SJSA1 (cell line): ENCODE measurements at regions not wholly inside any gene's neighbourhood (a gene's known extent, or its start where the extent isn't known, plus 50 kb on each side); places are given as distances from the start of the nearest gene placed in this dataset.

Source experiments
- DNase-seq, 2 experiments: peaks; one replicate each; pipeline ENCODE4 v3.0.0-alpha.2; 2015 to 2020; ENCODE audit warnings: low spot score in 2 of 2, low read depth in 1 of 2
- H3K27ac ChIP-seq: fragments of 250-450 bp; sonication (Bioruptor Pico); 2 replicates; pipeline ENCODE4 v1.5.1; 2020; ENCODE audit warnings: mild to moderate bottlenecking, moderate library complexity
- H3K27me3 ChIP-seq: fragments of 250-450 bp; sonication (Bioruptor Pico); replicated peaks from 2 replicates; pipeline ENCODE4 v1.5.1; 2020; ENCODE audit warnings: mild to moderate bottlenecking, moderate library complexity
- H3K36me3 ChIP-seq: fragments of 250-450 bp; sonication (Bioruptor Pico); 2 replicates; pipeline ENCODE4 v1.5.1; 2020; ENCODE audit warnings: mild to moderate bottlenecking
- H3K4me1 ChIP-seq: fragments of 250-450 bp; sonication (Bioruptor Pico); replicated peaks from 2 replicates; pipeline ENCODE4 v1.6.1; 2021; ENCODE audit warnings: mild to moderate bottlenecking
- H3K4me3 ChIP-seq: fragments of 250-450 bp; sonication (Bioruptor Pico); 2 replicates; pipeline ENCODE4 v1.5.1; 2020; ENCODE audit warnings: mild to moderate bottlenecking
- H3K9me3 ChIP-seq: fragments of 250-450 bp; sonication (Bioruptor Pico); replicated peaks from 2 replicates; pipeline ENCODE4 v1.5.1; 2020; ENCODE audit warnings: mild to moderate bottlenecking

DNA sequence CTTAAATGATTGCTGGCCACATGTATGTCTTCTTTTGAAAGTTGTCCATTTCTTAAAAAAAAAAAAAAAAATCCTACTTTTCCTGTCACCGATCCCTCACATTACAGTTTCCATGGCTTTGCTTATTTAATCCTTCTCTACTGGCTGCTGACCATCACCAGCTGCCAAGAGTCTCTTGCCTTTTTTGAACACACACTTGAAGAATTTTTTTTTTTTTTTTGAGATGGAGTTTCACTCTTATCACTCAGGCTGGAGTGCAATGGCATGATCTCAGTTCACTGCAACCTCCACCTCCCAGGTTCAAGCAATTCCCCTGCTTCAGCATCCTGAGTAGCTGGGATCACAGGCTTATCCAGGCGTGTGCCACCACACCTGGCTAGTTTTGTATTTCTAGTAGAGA lies 134.0 kb downstream of the ANXA5 start:
- DNase-seq = no peak
- Histone ChIP-seq H3K4me1 (peaks cover 6% of the 10 kb centered on the region), H3K9me3 (no peaks in the 10 kb centered on the region), H3K27me3 (0 out of 2 replicates have a peak, but pooled peaks cover 3% of the 10 kb centered on the region), H3K27ac (no peak overlapping the region), H3K4me3 (no peak overlapping the region), H3K36me3 (no peaks in the 10 kb centered on the region)

DNA sequence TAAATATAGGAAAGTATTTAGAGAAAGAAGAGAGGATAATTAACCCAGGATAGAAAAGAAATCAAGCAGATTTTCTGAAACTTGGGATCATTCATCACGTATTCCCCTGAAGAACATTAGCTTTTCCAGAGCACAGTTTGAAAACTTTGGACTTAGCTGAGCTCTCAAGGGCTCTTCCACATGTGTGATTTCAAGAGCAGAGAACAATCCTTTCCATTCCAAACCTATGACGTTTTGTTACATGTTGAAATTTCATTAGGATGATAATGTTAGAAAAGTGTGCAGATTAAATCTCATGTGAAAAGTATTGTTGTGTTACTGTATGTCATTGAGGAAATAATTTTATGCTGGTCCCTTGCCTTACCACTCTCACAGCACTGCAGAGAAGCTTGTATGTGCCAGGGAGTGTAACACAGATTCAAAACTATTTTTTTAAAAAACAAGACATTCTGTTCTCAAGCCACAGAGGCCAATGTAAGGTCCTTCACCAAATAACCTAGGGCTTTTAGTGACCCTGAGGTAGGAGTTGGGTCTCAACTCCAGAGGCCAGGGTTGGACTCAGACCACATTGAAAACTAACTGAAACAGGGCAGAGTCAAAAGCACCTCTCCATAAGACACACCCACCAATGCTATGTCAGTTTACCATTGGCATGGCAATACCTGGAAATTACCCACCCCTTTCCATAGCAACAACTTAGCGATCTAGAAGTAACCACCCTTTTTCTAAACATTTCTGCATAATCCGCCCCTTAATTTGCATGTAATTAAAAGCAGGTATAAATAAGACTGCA lies 141.3 kb downstream of the ANXA5 start:
- no peak overlapping the region for H3K4me3 ChIP-seq
- H3K9me3 ChIP-seq = no peaks in the 10 kb centered on the region
- no peaks in the 10 kb centered on the region for H3K36me3 ChIP-seq
- DNase-seq = no peak
- H3K4me1 ChIP-seq = no peaks in the 10 kb centered on the region
- H3K27ac ChIP-seq = no peak overlapping the region
- 0 out of 2 replicates have a peak, but pooled peaks cover 3% of the 10 kb centered on the region for H3K27me3 ChIP-seq

DNA sequence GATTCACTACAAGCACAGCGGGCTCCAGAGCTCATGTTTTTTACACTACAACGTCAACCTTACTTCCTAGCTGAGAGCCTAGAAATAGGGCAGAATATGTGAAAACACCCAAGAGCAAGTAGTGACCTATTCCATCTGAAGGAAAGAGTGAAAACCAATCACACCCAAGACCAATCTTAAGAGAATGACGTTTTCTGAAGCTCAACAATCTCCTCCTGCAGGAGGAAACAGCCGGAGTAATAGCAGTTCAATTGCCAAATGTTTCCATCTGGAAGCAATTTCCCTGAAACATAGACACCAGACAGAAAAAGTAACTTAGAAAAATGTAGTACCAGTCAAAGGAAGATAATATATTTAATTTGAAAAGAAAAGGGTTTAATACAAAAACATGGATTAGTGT lies 142.4 kb downstream of the ANXA5 start:
- no peak overlapping the region for H3K27ac ChIP-seq
- DNase-seq = no peak
- H3K27me3 ChIP-seq = 0 out of 2 replicates have a peak, but pooled peaks cover 3% of the 10 kb centered on the region
- no peaks in the 10 kb centered on the region for H3K9me3 ChIP-seq
- no peaks in the 10 kb centered on the region for H3K36me3 ChIP-seq
- no peaks in the 10 kb centered on the region for H3K4me1 ChIP-seq
- no peak overlapping the region for H3K4me3 ChIP-seq

DNA sequence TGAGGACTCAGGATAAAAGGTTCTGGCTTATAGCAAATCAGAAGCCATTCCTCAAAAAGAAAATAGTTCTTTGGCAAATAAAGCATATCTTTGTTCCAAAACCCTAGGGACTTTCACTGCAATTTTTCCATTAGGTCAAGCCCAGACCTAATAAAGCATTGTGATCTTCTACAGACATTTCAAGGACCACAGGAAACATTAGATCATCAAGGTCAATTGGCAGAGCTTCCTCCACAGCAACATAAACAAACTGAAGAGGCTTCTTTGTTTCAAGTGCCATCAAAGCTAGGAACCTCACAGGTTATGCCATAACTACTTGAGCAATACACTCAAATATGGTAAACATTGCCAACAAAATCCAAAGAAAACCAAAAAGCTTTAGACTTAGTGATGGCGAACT lies 144.9 kb downstream of the ANXA5 start:
- DNase-seq = no peak
- H3K27ac ChIP-seq = no peak overlapping the region
- no peak overlapping the region for H3K4me3 ChIP-seq
- no peaks in the 10 kb centered on the region for H3K9me3 ChIP-seq
- 0 out of 2 replicates have a peak, but pooled peaks cover 3% of the 10 kb centered on the region for H3K27me3 ChIP-seq
- H3K4me1 ChIP-seq = no peaks in the 10 kb centered on the region
- H3K36me3 ChIP-seq = no peaks in the 10 kb centered on the region

DNA sequence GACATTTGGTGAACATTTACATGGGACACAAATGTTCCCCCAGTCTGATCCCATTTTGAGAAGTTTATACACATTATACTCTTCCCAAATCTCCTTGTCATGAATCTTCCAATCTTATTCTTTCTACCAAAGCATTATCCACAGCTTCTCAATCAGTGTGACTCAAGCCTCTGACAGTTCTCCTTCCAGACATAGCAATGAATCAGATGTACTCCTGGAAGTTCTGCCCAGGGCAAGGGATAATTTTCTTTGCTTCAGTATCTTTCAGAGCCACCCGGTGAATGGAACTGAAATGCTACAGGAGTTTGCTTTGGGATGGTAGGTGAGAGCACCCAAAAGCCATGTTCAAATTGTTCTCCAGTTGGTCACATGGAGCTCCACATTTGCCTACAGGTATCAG lies 145.5 kb downstream of the ANXA5 start:
- no peak overlapping the region for H3K4me3 ChIP-seq
- H3K27me3 ChIP-seq = 0 out of 2 replicates have a peak, but pooled peaks cover 3% of the 10 kb centered on the region
- H3K9me3 ChIP-seq = no peaks in the 10 kb centered on the region
- no peaks in the 10 kb centered on the region for H3K36me3 ChIP-seq
- DNase-seq = no peak
- no peak overlapping the region for H3K27ac ChIP-seq
- H3K4me1 ChIP-seq = no peaks in the 10 kb centered on the region

DNA sequence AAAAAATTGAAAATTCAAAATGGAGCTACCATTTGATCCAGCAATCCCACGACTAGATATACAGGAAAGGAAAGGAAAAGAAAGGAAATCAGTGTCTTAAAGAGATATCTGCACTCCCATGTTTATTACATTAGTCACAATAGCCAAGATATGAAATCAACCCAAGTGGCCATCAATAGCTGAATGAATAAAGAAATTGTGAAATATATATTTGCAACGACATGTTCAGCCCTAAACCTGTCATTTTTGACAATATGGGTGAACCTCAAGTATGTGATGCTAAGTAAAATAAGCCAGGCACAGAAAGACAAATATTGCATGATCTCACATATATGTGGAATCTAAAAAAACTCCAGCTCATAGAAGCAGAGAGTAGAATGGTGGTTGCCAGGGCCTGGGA lies 155.1 kb downstream of the ANXA5 start:
- DNase-seq = no peak
- H3K27me3 ChIP-seq = no peaks in the 10 kb centered on the region

DNA sequence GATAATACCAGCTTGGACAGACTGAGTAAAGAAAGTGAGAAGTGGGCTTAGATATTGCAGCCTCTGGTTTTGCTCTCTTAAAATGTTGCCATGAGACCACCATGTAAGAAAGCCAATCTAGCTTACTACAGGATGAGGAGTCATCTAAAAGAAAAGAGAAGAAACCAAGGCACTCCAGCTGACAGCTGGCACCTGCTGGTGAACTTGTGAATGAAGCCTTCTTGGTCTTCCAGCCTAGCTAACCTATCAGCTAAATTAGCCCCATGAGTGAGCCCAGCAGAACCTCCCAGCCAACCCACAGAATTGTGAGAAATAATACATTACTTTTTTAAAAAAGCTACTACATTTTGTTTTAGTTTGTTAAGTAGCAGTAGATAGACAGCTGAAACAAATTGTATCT lies 154.5 kb upstream of the QRFPR start:
- H3K4me3 ChIP-seq = no peak overlapping the region
- H3K27ac ChIP-seq = no peak overlapping the region
- DNase-seq = no peak

More for the DNA sequence above, 155.1 kb downstream of the ANXA5 start:
- H3K4me3 ChIP-seq = no peak overlapping the region
- no peaks in the 10 kb centered on the region for H3K9me3 ChIP-seq
- no peak overlapping the region for H3K27ac ChIP-seq
- no peaks in the 10 kb centered on the region for H3K36me3 ChIP-seq
- no peaks in the 10 kb centered on the region for H3K4me1 ChIP-seq

DNA sequence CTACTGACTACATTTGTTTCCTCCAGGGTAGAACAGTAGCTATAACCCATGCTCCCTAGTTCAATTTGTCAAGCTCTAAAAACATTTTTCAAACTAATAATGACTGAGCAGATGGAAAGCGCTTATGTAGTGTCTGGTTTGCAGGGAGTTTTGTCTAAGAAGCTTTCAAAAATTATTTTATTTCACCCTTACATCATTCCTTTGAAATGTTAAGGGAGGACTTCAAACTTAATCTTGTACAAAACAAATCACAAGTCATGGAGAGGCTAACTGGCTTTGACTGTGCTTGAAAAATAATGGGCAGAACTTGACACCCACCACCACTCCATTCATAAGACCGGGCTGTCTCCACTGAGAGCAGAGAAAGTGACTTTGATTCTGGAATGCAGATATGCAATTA lies 153.4 kb upstream of the QRFPR start:
- H3K9me3 ChIP-seq = no peaks in the 10 kb centered on the region
- no peak overlapping the region for H3K27ac ChIP-seq
- DNase-seq = no peak
- H3K4me3 ChIP-seq = no peak overlapping the region
- no peaks in the 10 kb centered on the region; the same call in 1 of the 2 replicates for H3K27me3 ChIP-seq
- no peaks in the 10 kb centered on the region for H3K4me1 ChIP-seq
- no peaks in the 10 kb centered on the region for H3K36me3 ChIP-seq

More for the DNA sequence above, 154.5 kb upstream of the QRFPR start:
- H3K4me1 ChIP-seq = no peaks in the 10 kb centered on the region
- H3K27me3 ChIP-seq = no peaks in the 10 kb centered on the region; the same call in 1 of the 2 replicates
- no peaks in the 10 kb centered on the region for H3K36me3 ChIP-seq
- no peaks in the 10 kb centered on the region for H3K9me3 ChIP-seq

DNA sequence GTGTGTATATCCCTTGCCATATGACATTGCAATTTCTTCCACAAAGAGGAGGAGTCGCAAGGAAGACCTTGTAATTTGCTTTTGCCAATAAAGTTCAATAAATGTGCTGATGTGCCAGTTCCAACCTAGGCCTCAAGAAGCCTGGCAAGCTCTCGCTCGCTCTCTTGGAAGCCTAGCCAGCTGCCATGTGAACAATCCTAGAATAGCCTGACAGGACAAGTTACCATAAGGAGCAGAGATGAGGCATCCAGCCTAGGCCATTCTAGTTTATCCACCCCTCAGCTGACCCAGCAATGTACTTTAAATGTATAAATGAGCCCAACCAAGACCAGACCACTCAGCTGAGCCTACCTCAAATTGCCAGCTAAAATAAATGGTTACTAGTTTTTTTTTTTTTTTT lies 145.7 kb upstream of the QRFPR start:
- H3K4me1 ChIP-seq = no peaks in the 10 kb centered on the region
- H3K9me3 ChIP-seq = no peaks in the 10 kb centered on the region
- DNase-seq = no peak
- H3K36me3 ChIP-seq = no peaks in the 10 kb centered on the region
- H3K27me3 ChIP-seq = no peaks in the 10 kb centered on the region; the same call in 1 of the 2 replicates
- H3K27ac ChIP-seq = no peak overlapping the region
- H3K4me3 ChIP-seq = no peak overlapping the region

DNA sequence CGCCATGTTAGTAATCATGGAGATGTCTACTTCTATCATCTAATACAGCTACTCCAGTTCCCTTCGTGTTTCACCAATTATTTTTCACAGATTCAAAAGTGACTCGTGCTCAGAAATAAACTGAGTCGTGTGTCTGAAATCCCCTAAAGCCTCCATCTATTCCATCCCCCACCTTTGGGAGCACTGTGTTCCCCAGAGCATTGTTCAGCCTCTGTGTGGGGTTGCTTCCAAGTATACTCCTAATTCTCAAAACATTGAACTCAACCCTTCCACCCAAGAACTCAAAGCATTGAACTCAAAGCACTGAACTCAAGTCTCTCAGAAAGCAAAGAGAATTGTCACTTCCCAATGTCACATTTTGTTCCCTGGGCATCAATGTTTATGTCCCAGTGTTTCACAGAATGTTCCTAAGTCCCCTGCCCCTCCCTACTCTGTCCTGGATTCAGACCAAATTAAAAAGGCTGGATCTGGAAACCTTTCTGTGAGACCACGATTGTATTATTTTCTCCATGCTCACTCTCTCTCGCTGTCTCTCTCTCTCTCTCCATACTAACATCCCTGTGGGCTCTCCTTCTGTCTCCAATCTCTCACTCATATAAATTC lies 138.5 kb upstream of the QRFPR start:
- no peak for DNase-seq
- Histone ChIP-seq H3K27me3 (0 out of 2 replicates have a peak, but pooled peaks cover 3% of the 10 kb centered on the region), H3K9me3 (no peaks in the 10 kb centered on the region), H3K4me3 (no peak overlapping the region), H3K27ac (no peak overlapping the region), H3K4me1 (no peaks in the 10 kb centered on the region), H3K36me3 (no peaks in the 10 kb centered on the region)

DNA sequence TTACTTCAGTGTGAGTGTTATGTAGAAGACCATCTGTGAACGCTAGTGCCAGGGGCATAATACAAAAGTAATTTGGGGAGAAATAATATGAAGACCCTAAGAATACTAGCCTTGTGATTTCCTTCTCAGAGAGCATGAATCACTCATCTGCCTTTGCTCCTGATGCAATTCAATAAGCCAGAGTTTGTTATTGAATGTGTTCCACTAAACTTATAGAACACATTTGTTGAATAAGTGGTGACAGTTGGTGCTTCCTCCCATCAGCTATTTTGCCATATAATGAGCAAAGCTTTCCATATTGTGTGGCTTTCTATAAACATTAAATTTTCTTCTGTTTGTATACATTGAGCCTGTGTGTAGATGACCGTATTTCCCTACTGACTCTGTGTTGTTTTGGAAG lies 136.4 kb upstream of the QRFPR start:
- Histone ChIP-seq H3K9me3 (no peaks in the 10 kb centered on the region), H3K4me3 (no peak overlapping the region), H3K27ac (no peak overlapping the region), H3K4me1 (no peaks in the 10 kb centered on the region), H3K27me3 (0 out of 2 replicates have a peak, but pooled peaks cover 3% of the 10 kb centered on the region), H3K36me3 (no peaks in the 10 kb centered on the region)
- no peak for DNase-seq

DNA sequence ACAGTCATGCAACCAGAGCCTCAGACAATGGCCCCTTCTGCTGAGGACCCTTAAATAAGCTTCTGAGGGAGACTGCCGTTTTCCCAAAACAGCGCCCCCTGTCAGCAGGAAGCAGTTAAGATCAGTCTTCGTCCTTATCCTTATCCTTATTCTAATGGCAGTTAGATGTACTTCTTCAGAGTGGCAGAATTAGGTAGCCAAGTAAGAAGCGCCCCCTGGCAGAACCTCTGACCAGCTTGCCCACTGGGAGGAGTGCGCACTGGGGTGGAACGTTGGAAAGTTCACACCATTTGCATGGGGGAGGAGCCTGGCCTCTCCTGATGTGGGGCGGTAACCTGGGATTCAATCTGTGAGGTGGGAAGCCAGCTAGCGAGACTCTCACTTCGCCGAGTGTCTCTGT lies 133.6 kb upstream of the QRFPR start:
- Histone ChIP-seq H3K36me3 (no peaks in the 10 kb centered on the region), H3K27ac (no peak overlapping the region), H3K4me3 (no peak overlapping the region), H3K27me3 (0 out of 2 replicates have a peak, but pooled peaks cover 3% of the 10 kb centered on the region), H3K9me3 (no peaks in the 10 kb centered on the region), H3K4me1 (no peaks in the 10 kb centered on the region)
- DNase-seq = no peak

DNA sequence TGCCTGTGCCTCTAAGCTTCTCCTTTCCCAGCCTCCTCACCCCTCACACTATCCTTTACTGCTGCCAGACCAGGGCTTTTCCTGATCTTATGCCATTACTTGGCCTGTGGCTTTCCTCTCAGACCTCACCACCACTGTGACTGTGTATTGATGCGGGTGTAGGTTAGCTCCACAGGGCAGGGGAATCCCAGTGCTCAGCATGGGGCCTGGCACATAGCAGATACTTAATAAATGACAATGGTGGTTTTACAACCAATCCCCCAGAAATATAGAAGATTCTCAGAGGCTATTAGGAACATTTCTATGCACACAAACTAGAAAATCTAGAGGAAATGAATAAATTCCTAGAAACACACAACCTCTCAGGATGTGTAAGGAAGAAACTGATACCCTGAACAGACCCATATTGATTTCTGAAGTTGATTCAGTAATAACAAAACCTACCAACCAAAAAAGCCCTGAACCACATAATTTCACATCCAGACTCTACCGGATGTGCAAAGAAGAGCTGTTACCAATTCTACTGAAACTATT lies 129.6 kb upstream of the QRFPR start:
- Histone ChIP-seq H3K9me3 (no peaks in the 10 kb centered on the region), H3K4me1 (no peaks in the 10 kb centered on the region), H3K36me3 (no peaks in the 10 kb centered on the region), H3K27ac (no peak overlapping the region), H3K4me3 (no peak overlapping the region), H3K27me3 (no peaks in the 10 kb centered on the region; the same call in 1 of the 2 replicates)
- DNase-seq = no peak

DNA sequence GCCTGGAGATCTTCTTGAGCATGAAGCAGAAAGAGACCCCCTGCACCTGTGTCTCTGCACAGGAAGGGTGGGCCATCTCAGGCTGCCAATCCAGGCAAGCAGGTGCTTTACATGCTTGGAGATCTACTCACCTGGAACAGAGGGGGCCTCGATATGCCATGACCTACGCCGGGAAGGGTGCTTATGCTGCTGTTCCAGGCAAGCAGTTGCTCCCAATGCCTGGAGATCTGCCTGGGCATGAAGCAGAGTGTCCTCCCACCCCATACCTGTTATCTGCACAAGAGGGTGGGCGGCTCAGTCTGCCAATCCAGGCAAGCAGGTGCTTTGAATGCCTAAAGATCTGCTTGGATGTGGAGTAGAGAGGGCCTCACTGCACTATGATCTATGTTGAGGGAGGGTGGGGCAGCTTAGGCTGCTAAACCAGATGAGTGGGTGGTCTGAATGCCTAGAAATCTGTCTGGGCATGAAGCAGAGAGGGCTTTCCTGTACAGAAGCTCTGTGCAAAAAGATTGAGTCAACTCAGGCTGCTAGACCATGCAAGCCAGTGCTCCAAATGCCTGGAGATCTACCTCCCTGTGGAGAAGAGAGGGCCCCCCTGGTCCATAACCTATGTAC lies 104.5 kb upstream of the QRFPR start:
- Histone ChIP-seq H3K27ac (no peak overlapping the region), H3K4me1 (no peaks in the 10 kb centered on the region), H3K9me3 (no peaks in the 10 kb centered on the region), H3K4me3 (no peak overlapping the region), H3K36me3 (no peaks in the 10 kb centered on the region), H3K27me3 (no peaks in the 10 kb centered on the region)
- no peak for DNase-seq
